ENCODE measurements at regions not wholly inside any gene's neighbourhood (a gene's known extent, or its start where the extent isn't known, plus 50 kb on each side); places are given as distances from the start of the nearest gene placed in this dataset.

GRCh38 chr12:92488735-92489134 lies 214.1 kb upstream of the PLEKHG7 start:
- no peak for DNase-seq

- no peak for DNase-seq
Observed at GRCh38 chr12:92487138-92487485, 215.7 kb upstream of the PLEKHG7 start.

- DNase-seq, result no peak
Observed at GRCh38 chr12:92486443-92487137, 216.2 kb upstream of the PLEKHG7 start.

GRCh38 chr12:92485351-92486348 lies 217.1 kb upstream of the PLEKHG7 start:
- no peak for DNase-seq

- DNase-seq, result no peak
Observed at GRCh38 chr12:92482599-92482998, 220.2 kb upstream of the PLEKHG7 start.

GRCh38 chr12:92481066-92481465 lies 221.7 kb upstream of the PLEKHG7 start:
- no peak for DNase-seq

GRCh38 chr12:92478692-92479091 lies 224.1 kb upstream of the PLEKHG7 start:
- no peak for DNase-seq

- no peak for DNase-seq
Observed at GRCh38 chr12:92476844-92477243, 225.9 kb upstream of the PLEKHG7 start.

GRCh38 chr12:92473564-92473963 lies 229.2 kb upstream of the PLEKHG7 start:
- no peak for DNase-seq

- DNase-seq, result no peak
Observed at GRCh38 chr12:92472201-92472600, 230.6 kb upstream of the PLEKHG7 start.

GRCh38 chr12:92471551-92471950 lies 231.2 kb upstream of the PLEKHG7 start:
- no peak for DNase-seq

- peak; percentile 62 for DNase-seq
Observed at GRCh38 chr12:92470608-92471021, 232.2 kb upstream of the PLEKHG7 start.

GRCh38 chr12:92469837-92470236 lies 233.0 kb upstream of the PLEKHG7 start:
- no peak for DNase-seq

GRCh38 chr12:92468358-92469020 lies 234.3 kb upstream of the PLEKHG7 start:
- no peak for DNase-seq

- DNase-seq, result no peak
Observed at GRCh38 chr12:92467886-92468285, 234.9 kb upstream of the PLEKHG7 start.

- no peak for DNase-seq
Observed at GRCh38 chr12:92466391-92467305, 236.1 kb upstream of the PLEKHG7 start.

GRCh38 chr12:92465786-92466295 lies 236.9 kb upstream of the PLEKHG7 start:
- DNase-seq, result no peak

GRCh38 chr12:92464911-92465310 lies 237.9 kb upstream of the PLEKHG7 start:
- no peak for DNase-seq

- DNase-seq, result no peak
Observed at GRCh38 chr12:92463171-92463570, 239.6 kb upstream of the PLEKHG7 start.

- no peak for DNase-seq
Observed at GRCh38 chr12:92462527-92462926, 240.3 kb upstream of the PLEKHG7 start.

GRCh38 chr12:92462049-92462448 lies 240.7 kb upstream of the PLEKHG7 start:
- DNase-seq, result peak; percentile 30

GRCh38 chr12:92459850-92460249 lies 242.9 kb upstream of the PLEKHG7 start:
- DNase-seq, result no peak

Data from activated CD4-positive, alpha-beta T cell treated with anti-CD3 and anti-CD28 coated beads, Interleukin-2, amount 50 U/mL, for 16 hours (primary cell).